ENCODE measurements at regions not wholly inside any gene's neighbourhood (a gene's known extent, or its start where the extent isn't known, plus 50 kb on each side); places are given as distances from the start of the nearest gene placed in this dataset.

- H3K27ac ChIP-seq (ENCODE audit: control insufficient read depth, insufficient read depth, low read length), result no peak overlapping the region
- H4K20me1 ChIP-seq (ENCODE audit: control insufficient read depth, extremely low read depth, insufficient read depth, low read length), result no peaks in the 10 kb centered on the region
- no peaks in the 10 kb centered on the region for H3K9me3 ChIP-seq (ENCODE audit: control insufficient read depth, low read depth, low read length)
- H2AFZ ChIP-seq (ENCODE audit: control insufficient read depth, low read length), result no peak overlapping the region
- H3K9ac ChIP-seq (ENCODE audit: control insufficient read depth, extremely low read depth, insufficient read depth, low read length), result no peak overlapping the region
- H3K79me2 ChIP-seq (ENCODE audit: control insufficient read depth, insufficient read depth, low read length), result no peaks in the 10 kb centered on the region
- TF ChIP-seq EZH2 (IDR thresholded peaks at IDR 0.05; ENCODE audit: low read length) (no peak), CTCF (optimal IDR thresholded peaks at IDR 0.05 in 1 of 3, IDR thresholded peaks at IDR 0.05 in 1 of 3, conservative IDR thresholded peaks at IDR 0.05 in 1 of 3; ENCODE audit: extremely low read depth in 1 of 3, insufficient read depth in 2 of 3, low read length in 3 of 3) (no peak)
- no peaks in the 10 kb centered on the region for H3K27me3 ChIP-seq (ENCODE audit: control insufficient read depth, extremely low read depth, insufficient read depth, low read length)
- FAIRE-seq, result no peak
- peaks cover 4% of the 10 kb centered on the region for H3K4me1 ChIP-seq (ENCODE audit: control insufficient read depth, extremely low read depth, insufficient read depth, low read length)
- DNase-seq (ENCODE audit: low read depth, low spot score), result no peak
- H3K4me3 ChIP-seq (ENCODE audit: control insufficient read depth in 2 of 3, extremely low read depth in 1 of 3, insufficient read depth in 2 of 3, low read depth in 1 of 3, low read length in 3 of 3), result no peak overlapping the region
- no peaks in the 10 kb centered on the region for H3K9me1 ChIP-seq (ENCODE audit: control insufficient read depth, extremely low read depth, insufficient read depth, low read length)
- no peaks in the 10 kb centered on the region for H3K36me3 ChIP-seq (ENCODE audit: control insufficient read depth in 2 of 2, extremely low read depth in 1 of 2, insufficient read depth in 2 of 2, low read length in 2 of 2)
- dilution Hi-C loops (cut with MboI; ENCODE audit: extremely low pct_ligation_motif_present, low sequenced_read_pairs), result no loop called here
- no peak overlapping the region for H3K4me2 ChIP-seq (ENCODE audit: control insufficient read depth, extremely low read depth, insufficient read depth, low read depth, low read length)
Observed at GRCh38 chr2:53200072-53200471, 567.5 kb upstream of the CHAC2 start.

- Histone ChIP-seq H3K4me3 (ENCODE audit: control insufficient read depth in 2 of 3, extremely low read depth in 1 of 3, insufficient read depth in 2 of 3, low read depth in 1 of 3, low read length in 3 of 3) (no peak overlapping the region), H3K4me1 (ENCODE audit: control insufficient read depth, extremely low read depth, insufficient read depth, low read length) (no peaks in the 10 kb centered on the region), H3K9me1 (ENCODE audit: control insufficient read depth, extremely low read depth, insufficient read depth, low read length) (no peaks in the 10 kb centered on the region), H3K36me3 (ENCODE audit: control insufficient read depth in 2 of 2, extremely low read depth in 1 of 2, insufficient read depth in 2 of 2, low read length in 2 of 2) (no peaks in the 10 kb centered on the region), H4K20me1 (ENCODE audit: control insufficient read depth, extremely low read depth, insufficient read depth, low read length) (no peaks in the 10 kb centered on the region), H3K79me2 (ENCODE audit: control insufficient read depth, insufficient read depth, low read length) (no peaks in the 10 kb centered on the region), H3K9me3 (ENCODE audit: control insufficient read depth, low read depth, low read length) (no peaks in the 10 kb centered on the region), H3K27ac (ENCODE audit: control insufficient read depth, insufficient read depth, low read length) (no peak overlapping the region), H3K9ac (ENCODE audit: control insufficient read depth, extremely low read depth, insufficient read depth, low read length) (no peak overlapping the region), H3K4me2 (ENCODE audit: control insufficient read depth, extremely low read depth, insufficient read depth, low read depth, low read length) (no peak overlapping the region), H2AFZ (ENCODE audit: control insufficient read depth, low read length) (no peak overlapping the region), H3K27me3 (ENCODE audit: control insufficient read depth, extremely low read depth, insufficient read depth, low read length) (no peaks in the 10 kb centered on the region)
- TF ChIP-seq CTCF (optimal IDR thresholded peaks at IDR 0.05 in 1 of 3, IDR thresholded peaks at IDR 0.05 in 1 of 3, conservative IDR thresholded peaks at IDR 0.05 in 1 of 3; ENCODE audit: extremely low read depth in 1 of 3, insufficient read depth in 2 of 3, low read length in 3 of 3) (no peak), EZH2 (IDR thresholded peaks at IDR 0.05; ENCODE audit: low read length) (no peak)
- no peak for FAIRE-seq
- DNase-seq (ENCODE audit: low read depth, low spot score), result no peak
- dilution Hi-C loops (cut with MboI; ENCODE audit: extremely low pct_ligation_motif_present, low sequenced_read_pairs), result no loop called here
Observed at GRCh38 chr2:53188851-53189510, 578.6 kb upstream of the CHAC2 start.
